H1 (cell line): ENCODE measurements at regions not wholly inside any gene's neighbourhood (a gene's known extent, or its start where the extent isn't known, plus 50 kb on each side); places are given as distances from the start of the nearest gene placed in this dataset.

Experiments used
- CTCF ChIP-seq, 3 experiments: IDR thresholded peaks; 1 replicate in 2 of 3; 2 replicates in 1 of 3; pipeline versions ENCODE4 v1.5.1 to v1.6.1; 2011; ENCODE audit warnings: low read length in 3 of 3, mild to moderate bottlenecking in 3 of 3, inconsistent platforms in 2 of 3, low read depth in 1 of 3, moderate library complexity in 1 of 3; ENCODE audit not compliant: insufficient read depth in 1 of 3; ENCODE audit errors: control extremely low read depth in 1 of 3
- EZH2 ChIP-seq: fragments of 200-600 bp; sonication (generic); IDR thresholded peaks from 2 replicates; pipeline ENCODE4 v1.7.1; 2012; ENCODE audit warnings: low read depth, mild to moderate bottlenecking, moderate library complexity, low read length, inconsistent platforms; ENCODE audit not compliant: severe bottlenecking
- JUN ChIP-seq: IDR thresholded peaks from 2 replicates; pipeline ENCODE4 v1.6.1; 2011; ENCODE audit warnings: low read depth, mild to moderate bottlenecking, improper control_type of control experiment, low read length
- POLR2A ChIP-seq, 2 experiments: IDR thresholded peaks; 1 replicate in 1 of 2; 2 replicates in 1 of 2; pipeline ENCODE4 v1.6.1; 2011; ENCODE audit warnings: low read depth in 2 of 2, low read length in 2 of 2, mild to moderate bottlenecking in 2 of 2; ENCODE audit errors: control extremely low read depth in 1 of 2
- POLR2AphosphoS5 ChIP-seq: IDR thresholded peaks from 2 replicates; pipeline ENCODE4 v1.6.1; 2011; ENCODE audit warnings: low read depth, low read length
- SIN3A ChIP-seq, 2 experiments: IDR thresholded peaks in 1 of 2; conservative IDR thresholded peaks in 1 of 2; 2 replicates each; pipeline ENCODE4 v1.6.1; 2011 to 2012; ENCODE audit warnings: low read length in 2 of 2, improper control_type of control experiment in 1 of 2, low read depth in 1 of 2, mild to moderate bottlenecking in 1 of 2
- SIRT6 ChIP-seq: IDR thresholded peaks from one replicate; pipeline ENCODE4 v1.7.1; 2012; ENCODE audit warnings: low read length, inconsistent platforms
- SUZ12 ChIP-seq: fragments of 200-600 bp; sonication (generic); IDR thresholded peaks from 2 replicates; pipeline ENCODE4 v1.6.1; 2012; ENCODE audit warnings: mild to moderate bottlenecking, inconsistent platforms, low read length, moderate library complexity, mixed read lengths
- ZNF274 ChIP-seq: IDR thresholded peaks from 2 replicates; pipeline ENCODE4 v1.7.0; 2012; ENCODE audit warnings: low read length, borderline replicate concordance; ENCODE audit errors: extremely low read depth

- TF ChIP-seq POLR2AphosphoS5 (no peak), POLR2A (IDR thresholded peaks at IDR 0.05; ENCODE audit: control extremely low read depth in 1 of 2, low read depth in 2 of 2, low read length in 2 of 2) (no peak), CTCF (IDR thresholded peaks at IDR 0.05; ENCODE audit: control extremely low read depth in 1 of 3, insufficient read depth in 1 of 3, low read depth in 1 of 3, low read length in 3 of 3) (no peak), SIRT6 (no peak), SIN3A (conservative IDR thresholded peaks at IDR 0.05 in 1 of 2, IDR thresholded peaks at IDR 0.05 in 1 of 2; ENCODE audit: low read depth in 1 of 2, low read length in 2 of 2) (no peak), EZH2 (no peak), ZNF274 (no peak), SUZ12 (no peak), JUN (no peak)
Measured at GRCh38 chr5:92505925-92506324, 1075.1 kb downstream of the NR2F1-AS1 start.
